MM.1S (cell line): ENCODE measurements at regions not wholly inside any gene's neighbourhood (a gene's known extent, or its start where the extent isn't known, plus 50 kb on each side); places are given as distances from the start of the nearest gene placed in this dataset.

ENCODE experiments used
- DNase-seq: peaks from one replicate; pipeline ENCODE4 v3.0.0-alpha.2; 2015
- H2AFZ ChIP-seq: fragments of 300-600 bp; sonication (generic); 2 replicates; pipeline ENCODE4 v1.6.0; 2016; ENCODE audit warnings: antibody characterized with exemption, low read length
- H3F3A ChIP-seq: fragments of 300-600 bp; sonication (generic); 2 replicates; pipeline ENCODE4 v1.6.1; 2016; ENCODE audit warnings: mild to moderate bottlenecking, antibody characterized with exemption, low read length, moderate library complexity, mixed read lengths; ENCODE audit not compliant: insufficient read depth
- H3K27ac ChIP-seq: fragments of 300-600 bp; sonication (generic); 2 replicates; pipeline ENCODE4 v1.5.1; 2016; ENCODE audit warnings: mild to moderate bottlenecking, low read length
- H3K27me3 ChIP-seq: fragments of 300-600 bp; sonication (generic); replicated peaks from 2 replicates; pipeline ENCODE4 v1.6.0; 2016; ENCODE audit warnings: low read length; ENCODE audit not compliant: insufficient read depth
- H3K36me3 ChIP-seq: fragments of 300-600 bp; sonication (generic); replicated peaks from 2 replicates; pipeline ENCODE4 v1.6.1; 2016; ENCODE audit warnings: mild to moderate bottlenecking, low read length, mixed read lengths; ENCODE audit not compliant: insufficient read depth
- H3K4me1 ChIP-seq: fragments of 300-600 bp; sonication (generic); 2 replicates; pipeline ENCODE4 v1.6.1; 2016; ENCODE audit warnings: low read length, mixed read lengths
- H3K4me2 ChIP-seq: fragments of 300-600 bp; sonication (generic); 2 replicates; pipeline ENCODE4 v1.6.0; 2016; ENCODE audit warnings: low read depth, low read length
- H3K4me3 ChIP-seq: fragments of 300-600 bp; sonication (generic); 2 replicates; pipeline ENCODE4 v1.5.1; 2016; ENCODE audit warnings: low read length, mixed read lengths
- H3K79me2 ChIP-seq: fragments of 300-600 bp; sonication (generic); 2 replicates; pipeline ENCODE4 v1.6.1; 2016; ENCODE audit warnings: mixed run types, low read length, mixed read lengths
- H3K9ac ChIP-seq: fragments of 300-600 bp; sonication (generic); 2 replicates; pipeline ENCODE4 v1.6.1; 2016; ENCODE audit warnings: low read length, mixed read lengths
- H3K9me2 ChIP-seq: fragments of 300-600 bp; sonication (generic); replicated peaks from 2 replicates; pipeline ENCODE4 v1.6.1; 2016; ENCODE audit warnings: mild to moderate bottlenecking, low read length, mixed read lengths; ENCODE audit not compliant: insufficient read depth
- H3K9me3 ChIP-seq: fragments of 300-600 bp; sonication (generic); replicated peaks from 2 replicates; pipeline ENCODE4 v1.6.1; 2016; ENCODE audit warnings: mild to moderate bottlenecking, low read length, mixed read lengths; ENCODE audit not compliant: insufficient read depth
- H4K20me1 ChIP-seq: fragments of 300-600 bp; sonication (generic); 2 replicates; pipeline ENCODE4 v1.6.1; 2016; ENCODE audit warnings: mild to moderate bottlenecking, low read length, moderate library complexity, mixed read lengths; ENCODE audit not compliant: insufficient read depth
- EZH2 ChIP-seq: fragments of 300-600 bp; sonication (generic); optimal IDR thresholded peaks from 2 replicates; pipeline ENCODE3; 2017; ENCODE audit warnings: low read depth, mild to moderate bottlenecking, antibody characterized with exemption, low read length, mixed read lengths
- EZH2phosphoT487 ChIP-seq: fragments of 300-600 bp; sonication (generic); IDR thresholded peaks from 2 replicates; pipeline ENCODE4 v1.6.1; 2018; ENCODE audit warnings: antibody characterized with exemption, low read length
- TF ChIP-seq, protein P1 (sequence below): fragments of 300-600 bp; sonication (generic); IDR thresholded peaks from 2 replicates; pipeline ENCODE4 v1.5.1; 2016; ENCODE audit warnings: antibody characterized with exemption, low read length, mixed read lengths

- Histone ChIP-seq H3K4me1 (no peaks in the 10 kb centered on the region), H3K9me3 (no peaks in the 10 kb centered on the region), H4K20me1 (no peaks in the 10 kb centered on the region), H3K9me2 (no peaks in the 10 kb centered on the region), H3K27me3 (no peaks in the 10 kb centered on the region), H2AFZ (no peak overlapping the region), H3K36me3 (no peaks in the 10 kb centered on the region), H3K4me3 (no peak overlapping the region), H3F3A (no peaks in the 10 kb centered on the region), H3K27ac (no peak overlapping the region), H3K79me2 (no peaks in the 10 kb centered on the region), H3K9ac (no peak overlapping the region), H3K4me2 (no peak overlapping the region)
- TF ChIP-seq, protein P1, sequence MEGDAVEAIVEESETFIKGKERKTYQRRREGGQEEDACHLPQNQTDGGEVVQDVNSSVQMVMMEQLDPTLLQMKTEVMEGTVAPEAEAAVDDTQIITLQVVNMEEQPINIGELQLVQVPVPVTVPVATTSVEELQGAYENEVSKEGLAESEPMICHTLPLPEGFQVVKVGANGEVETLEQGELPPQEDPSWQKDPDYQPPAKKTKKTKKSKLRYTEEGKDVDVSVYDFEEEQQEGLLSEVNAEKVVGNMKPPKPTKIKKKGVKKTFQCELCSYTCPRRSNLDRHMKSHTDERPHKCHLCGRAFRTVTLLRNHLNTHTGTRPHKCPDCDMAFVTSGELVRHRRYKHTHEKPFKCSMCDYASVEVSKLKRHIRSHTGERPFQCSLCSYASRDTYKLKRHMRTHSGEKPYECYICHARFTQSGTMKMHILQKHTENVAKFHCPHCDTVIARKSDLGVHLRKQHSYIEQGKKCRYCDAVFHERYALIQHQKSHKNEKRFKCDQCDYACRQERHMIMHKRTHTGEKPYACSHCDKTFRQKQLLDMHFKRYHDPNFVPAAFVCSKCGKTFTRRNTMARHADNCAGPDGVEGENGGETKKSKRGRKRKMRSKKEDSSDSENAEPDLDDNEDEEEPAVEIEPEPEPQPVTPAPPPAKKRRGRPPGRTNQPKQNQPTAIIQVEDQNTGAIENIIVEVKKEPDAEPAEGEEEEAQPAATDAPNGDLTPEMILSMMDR: no peak
- no peak for TF ChIP-seq EZH2
- TF ChIP-seq EZH2phosphoT487: no peak
- DNase-seq: no peak
Measured at GRCh38 chr12:47577206-47577989, 128.4 kb downstream of the RPAP3 start.

- H4K20me1 ChIP-seq: no peaks in the 10 kb centered on the region
- H3K27me3 ChIP-seq: no peaks in the 10 kb centered on the region
- no peaks in the 10 kb centered on the region for H3K9me2 ChIP-seq
- no peak overlapping the region for H3K4me3 ChIP-seq
- H3K4me2 ChIP-seq: no peak overlapping the region
- no peaks in the 10 kb centered on the region for H3F3A ChIP-seq
- TF ChIP-seq EZH2 (no peak), EZH2phosphoT487 (no peak)
- TF ChIP-seq, protein P1: no peak
- no peaks in the 10 kb centered on the region for H3K79me2 ChIP-seq
- H2AFZ ChIP-seq: no peak overlapping the region
- H3K9ac ChIP-seq: no peak overlapping the region
- H3K27ac ChIP-seq: no peak overlapping the region
- H3K36me3 ChIP-seq: no peaks in the 10 kb centered on the region
- DNase-seq: no peak
- no peaks in the 10 kb centered on the region for H3K4me1 ChIP-seq
- H3K9me3 ChIP-seq: no peaks in the 10 kb centered on the region
Measured at GRCh38 chr12:47576289-47576945, 129.4 kb downstream of the RPAP3 start.

DNA sequence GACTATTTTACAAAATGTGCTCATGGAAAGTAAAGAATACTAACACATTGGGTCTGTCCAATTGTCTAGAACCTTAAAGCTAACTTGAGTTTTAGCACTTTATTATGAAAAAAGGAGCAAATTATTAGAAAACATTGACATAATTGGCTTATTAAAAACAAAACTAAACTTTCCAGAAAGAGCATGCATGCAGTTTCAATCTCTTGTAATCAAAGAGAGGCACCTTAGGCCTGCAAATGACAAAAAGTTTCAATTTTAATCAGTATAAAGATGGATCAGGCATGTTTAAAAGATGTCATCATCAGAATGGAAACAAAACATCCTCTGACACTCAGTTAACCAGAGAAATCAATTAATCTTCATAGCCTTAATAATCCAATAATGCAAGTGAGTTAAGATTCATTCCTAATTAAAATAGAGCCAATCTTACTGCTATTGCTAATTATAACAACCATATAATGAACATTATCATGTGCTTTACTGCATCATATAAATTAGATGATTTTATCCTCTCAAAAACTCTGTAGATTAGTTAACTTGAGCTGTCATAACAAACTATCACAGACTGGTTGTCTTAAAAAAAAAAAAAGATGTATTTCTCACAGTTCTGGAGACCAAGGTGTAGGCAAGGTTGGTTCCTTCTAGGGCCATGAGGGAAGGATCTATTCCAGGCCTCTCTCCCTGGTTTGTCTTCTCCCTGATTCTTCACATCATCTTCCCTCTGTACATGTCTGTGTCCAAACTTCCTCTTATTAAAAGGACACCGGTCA, 131.4 kb downstream of the RPAP3 start:
- H3K9me2 ChIP-seq: no peaks in the 10 kb centered on the region
- no peak for TF ChIP-seq EZH2
- TF ChIP-seq, protein P1: no peak
- no peak for TF ChIP-seq EZH2phosphoT487
- H3F3A ChIP-seq: no peaks in the 10 kb centered on the region
- no peaks in the 10 kb centered on the region for H3K9me3 ChIP-seq
- H3K9ac ChIP-seq: no peak overlapping the region
- no peaks in the 10 kb centered on the region for H3K27me3 ChIP-seq
- H3K4me3 ChIP-seq: no peak overlapping the region
- no peaks in the 10 kb centered on the region for H3K4me1 ChIP-seq
- no peak overlapping the region for H2AFZ ChIP-seq
- H3K79me2 ChIP-seq: no peaks in the 10 kb centered on the region
- H3K27ac ChIP-seq: no peak overlapping the region
- no peaks in the 10 kb centered on the region for H3K36me3 ChIP-seq
- H4K20me1 ChIP-seq: no peaks in the 10 kb centered on the region
- no peak overlapping the region for H3K4me2 ChIP-seq
- DNase-seq: no peak
